ENCODE measurements at regions not wholly inside any gene's neighbourhood (a gene's known extent, or its start where the extent isn't known, plus 50 kb on each side); places are given as distances from the start of the nearest gene placed in this dataset.
"Not testable (repeated sequence)": the region's sequence is repeated elsewhere in the genome, so short reads cannot be mapped to it uniquely, and the experiment has no call there.

- CTCF ChIA-PET; DNase-seq (ENCODE audit: low spot score); POLR2A ChIA-PET (ENCODE audit: low non-redundant PET); H3K27ac ChIP-seq: not testable (repeated sequence)
Observed at GRCh38 chr4:118631321-118632050, 53.7 kb upstream of the METTL14 start.

GRCh38 chr4:118633476-118633875 lies 51.7 kb upstream of the METTL14 start:
- CTCF ChIA-PET = interaction anchor here (0.6 kb wide), 1 partner anchor 55 kb away, joined by 5 read pairs; no protein-coding TSS in a partner anchor
- DNase-seq (ENCODE audit: low spot score); POLR2A ChIA-PET (ENCODE audit: low non-redundant PET); H3K27ac ChIP-seq: not testable (repeated sequence)

GRCh38 chr4:118634126-118634875 lies 50.9 kb upstream of the METTL14 start:
- DNase-seq (ENCODE audit: low spot score); POLR2A ChIA-PET (ENCODE audit: low non-redundant PET); H3K27ac ChIP-seq; CTCF ChIA-PET: not testable (repeated sequence)
